Fibroblast of skin of right biceps (primary cell): ENCODE measurements at regions not wholly inside any gene's neighbourhood (a gene's known extent, or its start where the extent isn't known, plus 50 kb on each side); places are given as distances from the start of the nearest gene placed in this dataset.
"Not testable (repeated sequence)": the region's sequence is repeated elsewhere in the genome, so short reads cannot be mapped to it uniquely, and the experiment has no call there.

Experiments used
- DNase-seq: peaks from one replicate; pipeline ENCODE4 v3.0.0-alpha.2; 2013

GRCh38 chr10:35817109-35817508 lies 175.0 kb upstream of the FZD8 start:
- not testable (repeated sequence) for DNase-seq

GRCh38 chr10:35813219-35813618 lies 171.1 kb upstream of the FZD8 start:
- DNase-seq, result no peak

GRCh38 chr10:35808344-35808743 lies 166.2 kb upstream of the FZD8 start:
- DNase-seq, result no peak

GRCh38 chr10:35803046-35803445 lies 160.9 kb upstream of the FZD8 start:
- no peak for DNase-seq

DNA sequence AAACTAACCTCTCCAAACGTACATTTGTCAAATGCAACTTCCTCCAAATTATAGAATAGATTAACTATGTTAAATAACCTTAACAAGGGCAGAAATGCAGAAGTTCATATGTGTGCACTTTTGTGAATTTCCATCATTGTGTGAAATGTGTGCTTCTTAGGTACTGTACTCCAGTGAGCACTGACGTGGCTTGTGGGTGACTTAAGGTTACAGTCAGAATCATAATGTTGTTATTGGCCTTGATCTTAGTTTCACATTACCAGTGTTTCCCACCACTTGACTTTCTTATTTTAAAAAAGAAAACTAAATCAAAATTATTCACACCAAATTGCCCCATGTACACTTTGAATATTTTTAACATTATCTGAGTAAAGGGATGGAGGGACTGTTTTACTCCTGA lies 155.1 kb upstream of the FZD8 start:
- DNase-seq, result no peak

DNA sequence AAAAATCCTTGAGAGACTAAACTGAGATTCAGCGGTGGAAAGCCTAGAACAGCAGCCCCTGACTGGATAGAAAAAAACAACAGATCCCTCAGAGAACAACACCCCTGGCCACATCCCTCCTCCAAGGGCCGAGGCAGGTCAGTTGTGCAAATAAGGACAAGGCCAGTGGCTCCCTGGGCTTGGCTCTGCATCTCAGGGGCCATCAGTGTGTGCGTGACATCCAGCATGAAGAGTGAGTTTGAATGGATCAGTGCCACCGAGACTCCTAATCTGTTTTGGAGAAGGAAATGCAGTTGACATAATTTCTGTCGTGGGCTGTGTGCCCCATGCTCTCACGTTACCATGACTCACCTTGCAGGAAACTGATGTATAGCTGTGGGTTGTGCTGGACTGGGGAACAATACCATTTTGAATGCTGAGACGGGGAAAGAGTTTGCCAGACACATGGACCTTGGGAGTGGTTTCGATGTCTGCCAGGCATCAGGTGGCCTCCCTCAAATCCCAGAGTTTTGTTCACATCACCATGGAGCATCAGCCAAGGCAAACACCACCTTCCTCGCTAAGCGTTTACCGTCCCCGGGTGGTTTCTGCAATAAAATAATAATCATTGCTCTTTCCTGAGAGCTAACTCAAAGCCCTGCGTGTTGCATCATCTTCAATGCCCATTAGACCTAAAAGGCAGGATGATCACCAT lies 153.2 kb upstream of the FZD8 start:
- peak; percentile 21 for DNase-seq

- no peak for DNase-seq
These were observed 152.6 kb upstream of the FZD8 start for GRCh38 chr10:35794703-35795102.

DNA sequence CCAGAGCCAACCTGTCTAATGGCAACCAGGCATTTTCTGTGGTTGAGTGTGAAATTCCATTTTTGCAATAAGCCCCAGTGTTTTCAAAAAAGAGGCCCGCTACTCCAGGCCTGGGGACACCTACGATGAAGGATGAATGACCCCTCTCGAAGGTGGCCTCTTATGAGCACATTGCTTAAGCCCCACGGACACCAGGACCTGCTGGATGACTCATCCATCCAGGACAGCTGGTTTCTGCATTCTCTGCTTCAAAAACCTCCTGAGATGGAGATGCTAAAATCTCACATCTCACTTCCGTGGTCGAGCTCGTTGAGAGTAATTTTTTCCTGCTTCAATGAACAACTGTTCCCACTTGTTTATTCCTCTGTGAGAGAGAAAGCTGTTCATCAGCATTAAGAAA lies 150.2 kb upstream of the FZD8 start:
- no peak for DNase-seq

DNA sequence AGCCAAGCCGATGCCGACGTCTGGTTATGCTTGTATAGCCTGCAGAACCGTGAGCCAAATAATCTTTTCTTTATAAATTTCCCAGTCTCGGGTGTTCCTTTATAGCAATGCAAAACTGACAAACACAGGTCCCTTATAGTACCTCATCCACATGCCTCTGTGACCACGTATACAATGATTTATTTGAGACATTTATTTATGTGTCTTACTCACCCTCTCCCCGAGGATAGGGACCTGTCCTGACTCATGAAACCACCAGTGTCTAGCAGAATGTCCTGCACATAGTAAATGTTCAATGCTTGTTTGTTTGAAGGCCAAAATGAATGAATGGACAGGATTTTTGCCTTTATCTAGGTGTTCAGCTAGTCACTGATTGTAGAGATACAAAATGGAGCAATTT lies 147.9 kb upstream of the FZD8 start:
- DNase-seq, result peak; percentile 60

- DNase-seq, result no peak
These were observed 142.7 kb upstream of the FZD8 start for GRCh38 chr10:35784751-35785150.

DNA sequence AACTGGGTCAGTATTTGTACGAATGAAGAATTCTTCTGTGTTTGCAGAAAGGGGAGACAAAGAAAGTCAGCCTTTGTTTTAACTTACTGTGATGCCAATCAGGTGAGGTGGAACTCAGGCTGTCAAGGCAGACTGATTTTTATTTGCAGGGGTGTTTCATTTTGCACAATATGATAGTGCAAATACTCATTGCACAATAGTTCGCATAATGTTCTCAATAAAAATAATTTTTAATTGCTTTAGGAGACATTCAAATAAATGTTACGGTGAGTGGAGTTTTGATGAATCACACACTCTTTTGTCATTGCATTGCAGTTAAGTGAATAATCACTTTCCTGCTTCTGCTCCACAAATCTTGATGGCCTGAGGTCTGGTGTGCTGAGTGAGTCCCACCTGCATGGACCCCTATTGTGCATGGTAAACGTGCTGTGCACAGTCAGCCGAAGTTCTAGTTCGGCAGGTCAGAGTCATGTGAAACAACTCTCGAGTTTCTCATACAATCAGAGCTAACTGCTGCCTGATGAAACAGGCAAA lies 141.3 kb upstream of the FZD8 start:
- peak; percentile 16 for DNase-seq

DNA sequence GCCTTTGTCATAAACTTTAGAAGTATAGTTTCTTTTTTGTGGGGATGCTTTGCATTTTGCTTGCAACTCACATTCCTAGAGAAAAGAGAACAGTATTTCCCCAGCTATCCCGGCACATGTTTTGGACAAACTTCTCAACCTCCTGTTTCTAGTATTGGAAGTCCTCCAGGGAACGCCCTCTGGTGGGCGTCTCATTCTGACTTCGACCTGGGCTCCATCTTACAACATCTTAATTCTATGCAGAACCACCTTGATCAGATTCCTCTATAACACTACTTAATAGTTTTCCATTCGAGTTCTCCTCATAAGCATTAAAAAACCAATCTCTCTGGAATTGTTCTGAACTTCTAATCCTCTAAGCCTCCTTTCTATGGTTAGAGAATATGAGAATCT lies 139.5 kb upstream of the FZD8 start:
- DNase-seq, result no peak

DNA sequence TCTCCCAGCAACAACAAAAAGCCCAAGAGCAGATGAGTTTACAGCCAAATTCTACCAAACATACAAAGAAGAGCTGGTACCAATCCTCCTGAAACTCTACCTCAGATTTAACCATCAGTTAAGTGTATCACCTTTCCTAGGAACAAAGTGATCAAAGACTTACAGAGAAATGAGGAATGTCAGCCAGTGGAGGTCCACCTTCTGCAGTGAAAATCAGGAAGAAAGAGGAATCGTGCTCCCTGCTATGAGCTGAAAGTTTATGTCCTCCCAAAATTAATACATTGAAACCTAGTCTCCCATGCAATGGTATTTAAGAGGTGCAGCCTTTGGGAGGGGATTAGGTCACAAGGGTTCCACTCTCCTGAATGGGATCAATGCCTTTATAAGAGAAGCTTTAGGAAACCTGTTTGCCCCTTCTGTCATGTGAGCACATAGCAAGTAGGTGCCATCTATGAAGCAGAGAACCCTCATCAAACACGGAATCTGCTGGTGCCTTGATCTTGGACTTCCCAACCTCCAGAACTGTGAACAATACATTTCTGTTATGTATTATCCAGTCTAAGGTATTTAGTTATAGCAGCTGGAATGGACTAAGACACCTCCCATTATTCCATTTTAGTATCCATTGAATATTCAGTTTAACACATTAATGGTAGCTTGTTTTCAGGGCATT lies 139.0 kb upstream of the FZD8 start:
- no peak for DNase-seq

DNA sequence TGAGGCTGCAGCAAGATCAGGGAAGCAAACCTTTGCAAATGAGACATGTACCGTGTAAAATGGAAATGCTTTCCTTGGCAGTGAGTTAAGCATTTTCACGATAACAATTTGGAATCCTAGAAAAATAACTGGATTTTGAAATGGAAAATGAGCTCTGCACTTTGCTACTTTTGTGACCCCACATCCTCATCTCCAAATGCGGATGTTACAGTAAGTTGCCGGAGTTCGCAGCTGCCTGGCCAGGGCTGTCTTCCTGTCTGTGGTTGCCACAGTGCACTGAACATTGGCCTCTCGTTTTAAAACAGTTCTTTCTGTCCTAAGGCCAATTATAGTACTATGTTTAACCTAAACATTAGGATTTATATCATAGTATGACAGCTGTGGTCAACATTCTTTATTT lies 136.2 kb upstream of the FZD8 start:
- DNase-seq, result no peak

DNA sequence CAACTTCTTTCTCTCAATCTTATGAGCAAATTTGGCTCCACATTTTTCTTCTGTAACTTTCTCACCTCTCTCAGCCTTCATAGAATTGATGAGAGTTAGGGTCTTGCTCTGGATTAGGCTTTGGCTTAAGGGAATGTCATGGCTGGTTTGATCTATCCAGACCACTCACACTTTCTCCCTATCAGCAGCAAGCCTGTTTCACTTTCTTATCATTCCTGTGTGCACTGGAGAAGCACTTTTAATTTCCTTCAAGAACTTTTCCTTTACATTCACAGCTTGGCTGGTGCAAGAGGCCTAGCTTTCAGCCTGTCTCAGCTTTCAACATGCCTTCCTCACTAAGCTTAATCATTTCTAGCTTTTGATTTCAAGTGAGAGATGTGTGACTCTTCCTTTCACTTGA lies 134.5 kb upstream of the FZD8 start:
- not testable (repeated sequence) for DNase-seq

- no peak for DNase-seq
These were observed 132.0 kb upstream of the FZD8 start for GRCh38 chr10:35774109-35774508.

DNA sequence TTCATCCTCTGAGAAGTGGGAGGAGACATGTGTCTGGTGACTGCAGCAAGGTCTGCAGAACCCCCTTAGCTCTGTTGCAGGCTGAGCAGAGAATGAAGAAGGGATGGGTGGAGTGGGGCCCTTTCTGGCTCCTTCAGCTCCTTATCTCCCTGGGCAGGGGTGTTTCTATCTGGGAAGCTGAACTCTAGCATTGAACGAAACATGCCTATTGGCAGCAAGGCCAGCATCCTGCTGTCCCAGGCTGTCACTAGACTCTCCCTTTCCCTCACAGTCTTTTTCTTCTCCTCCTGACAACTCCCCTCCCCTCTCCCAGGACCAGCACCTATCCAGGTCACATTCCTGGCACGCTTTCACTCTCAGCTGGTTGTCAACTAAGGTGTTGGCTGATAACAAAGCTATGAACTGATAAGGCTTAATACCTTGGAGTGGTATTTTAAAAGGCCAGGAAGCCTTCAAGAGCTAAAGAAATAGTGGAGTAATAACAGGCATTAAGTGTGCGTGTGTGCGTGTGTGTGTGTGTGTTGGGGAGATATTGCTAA lies 128.8 kb upstream of the FZD8 start:
- no peak for DNase-seq

GRCh38 chr10:35769795-35770194 lies 127.7 kb upstream of the FZD8 start:
- no peak for DNase-seq

GRCh38 chr10:35768731-35769130 lies 126.6 kb upstream of the FZD8 start:
- no peak for DNase-seq

- DNase-seq, result no peak
These were observed 125.9 kb upstream of the FZD8 start for GRCh38 chr10:35768011-35768410.

DNA sequence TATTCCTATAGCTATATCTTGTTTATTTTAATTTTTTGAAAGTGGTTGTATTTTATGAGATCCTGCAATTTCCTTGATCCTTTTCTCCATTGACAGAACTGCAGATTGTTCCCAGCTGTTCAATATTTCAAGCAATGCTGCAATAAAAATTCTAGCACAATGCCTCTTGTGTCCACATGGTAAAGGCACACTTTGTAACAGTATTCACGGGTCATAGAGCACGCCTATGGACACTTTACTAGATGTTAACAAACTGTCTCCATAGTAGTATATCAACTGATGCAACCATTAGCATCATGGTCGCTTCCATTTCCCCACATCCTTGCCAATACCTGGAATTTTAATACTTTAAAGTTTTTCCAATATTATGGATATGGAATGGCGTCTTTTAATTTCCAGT lies 123.9 kb upstream of the FZD8 start:
- no peak for DNase-seq

DNA sequence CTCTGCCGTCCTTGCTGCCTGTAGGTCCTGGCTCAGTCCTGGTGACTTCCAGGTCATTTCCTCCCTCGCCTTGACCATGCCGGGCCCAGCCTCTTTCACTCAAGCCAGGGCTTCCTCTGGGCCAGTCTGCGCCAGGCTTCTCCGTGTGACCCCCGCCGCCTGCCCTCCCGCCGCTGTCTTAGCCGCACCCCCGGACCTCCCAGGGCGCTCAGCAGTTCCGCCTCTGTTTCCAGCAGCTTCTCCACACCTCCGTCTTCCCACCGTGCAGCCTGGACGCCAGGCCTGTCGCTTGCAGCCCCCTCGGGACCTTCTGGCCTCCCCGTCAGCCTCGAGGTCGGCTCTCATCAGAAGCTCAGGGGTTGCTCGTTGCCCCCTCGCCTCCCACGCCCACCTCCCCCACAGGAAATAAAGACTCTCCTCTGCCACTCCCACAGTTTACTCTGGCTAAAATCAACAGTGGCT lies 123.0 kb upstream of the FZD8 start:
- no peak for DNase-seq

DNA sequence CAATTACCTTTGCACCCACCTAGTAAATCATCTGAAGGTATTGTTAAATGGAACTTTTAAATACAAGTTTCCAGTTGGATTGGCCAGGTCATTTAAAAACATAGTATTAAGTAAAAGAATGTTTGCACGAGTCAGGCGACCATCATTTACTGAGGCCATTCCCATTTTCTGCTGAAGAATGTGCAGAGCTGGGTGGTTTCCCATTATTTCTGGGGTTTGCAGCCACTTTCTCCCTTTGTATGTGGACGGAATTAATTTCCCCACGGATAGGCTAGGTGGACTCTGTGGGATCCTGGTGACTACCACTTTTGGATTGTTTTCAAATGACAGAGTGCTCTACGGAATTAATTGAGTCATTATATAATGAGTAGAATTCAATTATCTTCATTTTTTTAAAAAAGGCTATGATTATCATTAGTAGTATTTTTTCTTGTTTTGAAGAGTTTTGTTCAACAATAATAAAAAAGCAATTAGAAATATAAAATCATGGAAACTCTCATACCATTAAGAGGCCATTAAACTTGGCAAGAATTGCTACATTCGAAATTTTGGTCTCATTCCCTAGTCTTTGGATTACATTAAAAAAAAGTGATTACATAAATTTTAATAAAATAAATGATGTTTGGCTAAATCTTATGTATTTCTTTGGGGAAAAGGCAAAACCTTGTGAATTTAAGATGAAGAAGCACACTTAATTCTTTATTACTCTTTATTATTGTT lies 120.4 kb upstream of the FZD8 start:
- peak; percentile 9 for DNase-seq

DNA sequence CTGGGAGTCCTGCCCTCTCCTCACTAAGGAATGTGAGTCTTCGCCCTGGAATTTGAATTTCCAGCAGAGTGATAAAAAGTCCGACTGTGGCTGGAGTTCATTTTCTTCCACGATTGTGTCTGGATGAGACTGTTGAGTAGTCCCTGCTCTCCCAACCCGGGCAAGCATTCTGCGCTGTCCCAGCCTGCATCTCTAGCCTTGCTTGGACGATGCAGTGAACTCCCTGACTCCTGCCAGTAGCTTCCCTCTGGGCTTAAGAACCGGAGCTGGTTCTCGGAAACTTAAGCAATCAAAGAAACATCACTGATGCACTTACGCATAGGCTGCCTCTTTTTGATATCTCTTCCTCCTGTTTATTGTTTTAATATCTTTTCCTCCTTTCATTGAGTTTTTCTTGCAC lies 116.0 kb upstream of the FZD8 start:
- peak; percentile 17 for DNase-seq
